ENCODE measurements at regions not wholly inside any gene's neighbourhood (a gene's known extent, or its start where the extent isn't known, plus 50 kb on each side); places are given as distances from the start of the nearest gene placed in this dataset.

DNA sequence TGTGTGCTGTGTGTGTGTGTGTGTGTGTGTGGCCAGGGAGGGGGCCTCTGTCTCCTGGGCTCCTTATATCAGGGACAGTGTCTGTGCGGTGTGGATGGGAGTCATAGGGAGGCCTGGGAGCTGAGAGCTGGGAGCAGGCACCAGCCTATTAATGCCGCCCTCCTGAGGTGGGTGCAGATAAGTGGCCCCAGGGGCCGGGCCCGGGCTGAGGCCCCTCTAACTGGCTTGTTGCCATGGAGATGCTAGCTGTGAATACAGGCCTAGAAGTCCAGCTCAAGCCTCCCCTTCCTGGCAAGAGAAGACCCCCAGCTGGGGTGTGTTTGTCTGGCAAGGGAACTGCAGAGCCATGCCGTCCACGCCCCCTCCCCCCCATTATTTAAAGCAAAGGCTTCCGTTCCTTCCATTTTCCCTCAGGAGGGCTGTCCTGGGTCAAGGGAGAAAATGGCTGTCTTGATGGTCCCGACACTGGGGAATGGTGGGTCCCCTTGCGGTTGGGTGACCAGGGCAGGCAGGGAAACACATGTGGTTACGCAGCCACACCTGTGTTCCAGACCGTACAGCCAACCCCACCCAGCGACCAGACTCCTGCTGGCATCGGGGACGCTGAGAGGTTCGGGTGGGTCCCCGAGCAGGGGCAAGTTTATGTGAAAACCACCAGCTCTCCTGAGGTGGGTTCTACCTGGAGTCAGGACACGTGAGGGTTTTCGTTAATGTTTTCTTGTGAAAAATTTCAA lies 141.1 kb downstream of the MRM1 start:
- Histone ChIP-seq H3K79me2 (ENCODE audit: control insufficient read depth, low read length) (no peaks in the 10 kb centered on the region), H3K4me3 (ENCODE audit: low read length) (no peak overlapping the region), H3F3A (ENCODE audit: control insufficient read depth, insufficient read depth) (no peaks in the 10 kb centered on the region), H3K4me2 (ENCODE audit: low read length) (no peak overlapping the region), H4K20me1 (ENCODE audit: control insufficient read depth, insufficient read depth, low read depth, low read length) (no peaks in the 10 kb centered on the region), H3K27ac (ENCODE audit: low read depth, low read length) (no peak overlapping the region), H3K9me2 (replicated peaks; ENCODE audit: control insufficient read depth, low read length) (no peaks in the 10 kb centered on the region), H3K27me3 (ENCODE audit: control insufficient read depth, low read length) (0 out of 2 replicates have a peak, but pooled peaks cover 5% of the 10 kb centered on the region), H3K9me3 (ENCODE audit: control insufficient read depth, insufficient read depth, low read length) (no peaks in the 10 kb centered on the region), H3K36me3 (ENCODE audit: control insufficient read depth, low read length) (no peaks in the 10 kb centered on the region), H3K4me1 (ENCODE audit: control insufficient read depth, low read length) (0 out of 2 replicates have a peak, but pooled peaks cover 3% of the 10 kb centered on the region)
- TF ChIP-seq CTCF (IDR thresholded peaks at IDR 0.05; ENCODE audit: low read depth, low read length, poor library complexity, severe bottlenecking) = no peak
- TF ChIP-seq EZH2phosphoT487 (IDR thresholded peaks at IDR 0.05; ENCODE audit: borderline replicate concordance, low read length) = no peak

- Histone ChIP-seq H3K4me1 (ENCODE audit: control insufficient read depth, low read length) (0 out of 2 replicates have a peak, but pooled peaks cover 2% of the 10 kb centered on the region), H3K36me3 (ENCODE audit: control insufficient read depth, low read length) (no peaks in the 10 kb centered on the region), H4K20me1 (ENCODE audit: control insufficient read depth, insufficient read depth, low read depth, low read length) (no peaks in the 10 kb centered on the region), H3K4me3 (ENCODE audit: low read length) (no peak overlapping the region), H3K9me3 (ENCODE audit: control insufficient read depth, insufficient read depth, low read length) (no peaks in the 10 kb centered on the region), H3K79me2 (ENCODE audit: control insufficient read depth, low read length) (no peaks in the 10 kb centered on the region), H3K27ac (ENCODE audit: low read depth, low read length) (no peak overlapping the region), H3K9me2 (replicated peaks; ENCODE audit: control insufficient read depth, low read length) (no peaks in the 10 kb centered on the region), H3K27me3 (ENCODE audit: control insufficient read depth, low read length) (0 out of 2 replicates have a peak, but pooled peaks cover 5% of the 10 kb centered on the region), H3F3A (ENCODE audit: control insufficient read depth, insufficient read depth) (no peaks in the 10 kb centered on the region), H3K4me2 (ENCODE audit: low read length) (no peak overlapping the region)
- TF ChIP-seq CTCF (IDR thresholded peaks at IDR 0.05; ENCODE audit: low read depth, low read length, poor library complexity, severe bottlenecking) (no peak), EZH2phosphoT487 (IDR thresholded peaks at IDR 0.05; ENCODE audit: borderline replicate concordance, low read length) (no peak)
Observed at GRCh38 chr17:36743130-36743529, 141.7 kb downstream of the MRM1 start.

DNA sequence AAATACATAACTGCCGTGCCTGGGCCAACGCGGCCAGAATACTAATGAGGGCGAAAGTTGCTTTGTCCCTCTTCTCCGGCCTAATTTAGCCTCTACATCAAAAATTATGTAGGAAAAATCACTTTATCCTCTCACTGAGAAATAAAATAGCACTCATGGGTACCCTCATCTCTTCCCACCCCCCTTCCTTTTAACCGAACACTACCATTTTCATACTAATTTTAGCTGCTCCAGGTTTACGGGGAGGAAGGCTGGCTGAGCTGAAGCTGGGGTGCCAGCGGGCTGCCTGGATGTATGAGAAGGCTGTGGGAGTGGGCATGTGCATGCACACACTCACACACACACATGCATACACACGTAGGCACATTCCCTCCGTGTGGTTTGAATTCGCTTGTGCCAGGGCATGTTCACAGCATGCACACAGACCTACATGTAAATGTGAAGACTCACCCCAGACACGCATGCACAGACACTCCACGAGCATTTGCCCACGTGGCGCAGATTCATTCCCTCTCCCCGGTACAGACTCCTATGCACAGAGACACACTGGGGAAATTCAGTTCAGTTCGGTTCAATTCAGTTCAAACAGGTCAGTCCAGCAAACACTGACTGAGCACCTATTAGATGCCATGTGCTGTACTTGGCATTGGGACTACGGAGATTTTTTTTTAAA lies 145.1 kb downstream of the MRM1 start:
- H3F3A ChIP-seq (ENCODE audit: control insufficient read depth, insufficient read depth) = no peaks in the 10 kb centered on the region
- no peaks in the 10 kb centered on the region for H3K79me2 ChIP-seq (ENCODE audit: control insufficient read depth, low read length)
- H3K4me1 ChIP-seq (ENCODE audit: control insufficient read depth, low read length) = no peaks in the 10 kb centered on the region
- no peaks in the 10 kb centered on the region for H3K9me3 ChIP-seq (ENCODE audit: control insufficient read depth, insufficient read depth, low read length)
- H3K27ac ChIP-seq (ENCODE audit: low read depth, low read length) = no peak overlapping the region
- TF ChIP-seq CTCF (IDR thresholded peaks at IDR 0.05; ENCODE audit: low read depth, low read length, poor library complexity, severe bottlenecking) = no peak
- TF ChIP-seq EZH2phosphoT487 (IDR thresholded peaks at IDR 0.05; ENCODE audit: borderline replicate concordance, low read length) = no peak
- H3K4me3 ChIP-seq (ENCODE audit: low read length) = no peak overlapping the region
- no peaks in the 10 kb centered on the region for H4K20me1 ChIP-seq (ENCODE audit: control insufficient read depth, insufficient read depth, low read depth, low read length)
- H3K9me2 ChIP-seq (replicated peaks; ENCODE audit: control insufficient read depth, low read length) = no peaks in the 10 kb centered on the region
- 0 out of 2 replicates have a peak, but pooled peaks cover 2% of the 10 kb centered on the region for H3K27me3 ChIP-seq (ENCODE audit: control insufficient read depth, low read length)
- no peaks in the 10 kb centered on the region for H3K36me3 ChIP-seq (ENCODE audit: control insufficient read depth, low read length)
- H3K4me2 ChIP-seq (ENCODE audit: low read length) = no peak overlapping the region
